Transverse colon (tissue), 4 donors: ENCODE measurements at regions not wholly inside any gene's neighbourhood (a gene's known extent, or its start where the extent isn't known, plus 50 kb on each side); places are given as distances from the start of the nearest gene placed in this dataset.

Experiments used
- DNase-seq: peaks from one replicate; pipeline ENCODE4 v3.0.0-alpha.2; 2019
- H3K27ac ChIP-seq, 4 donors: fragments of 200-600 bp; sonication (generic); 2 replicates each; pipeline ENCODE4 v1.5.1; 2016 to 2018; ENCODE audit warnings: inconsistent platforms in 4 of 4
- H3K27me3 ChIP-seq: fragments of 200-600 bp; sonication (generic); 2 replicates; pipeline ENCODE4 v1.5.1; 2017; ENCODE audit warnings: inconsistent platforms
- H3K36me3 ChIP-seq, 4 donors: fragments of 200-600 bp; sonication (generic); 2 replicates each; pipeline ENCODE4 v1.5.1; 2017 to 2019; ENCODE audit warnings: inconsistent platforms in 4 of 4
- H3K4me1 ChIP-seq, 4 donors: fragments of 200-600 bp; sonication (generic); 2 replicates each; pipeline ENCODE4 v1.5.1; 2017 to 2020; ENCODE audit warnings: inconsistent platforms in 4 of 4
- H3K4me3 ChIP-seq, 4 donors: fragments of 200-600 bp; sonication (generic); 1 replicate in 1 of 4; 2 replicates in 3 of 4; pipeline versions ENCODE4 v1.5.1 to v1.6.1; 2017 to 2019; ENCODE audit warnings: inconsistent platforms in 4 of 4
- H3K9me3 ChIP-seq, 2 donors: fragments of 200-600 bp; sonication (generic); 2 replicates each; pipeline ENCODE4 v1.5.1; 2017 to 2019; ENCODE audit warnings: inconsistent platforms in 2 of 2
- CTCF ChIP-seq, 5 experiments: fragments of 200-600 bp in 3 of 5; fragments of 450-650 bp in 2 of 5; sonication (generic) in 3 of 5; IDR thresholded peaks; 1 replicate in 2 of 5; 2 replicates in 3 of 5; pipeline ENCODE4 v1.5.1; 2016 to 2017; ENCODE audit warnings: antibody characterized with exemption in 5 of 5, inconsistent platforms in 3 of 5, mild to moderate bottlenecking in 2 of 5, moderate library complexity in 1 of 5
- EP300 ChIP-seq: sonication (generic); formaldehyde crosslinking; IDR thresholded peaks from one replicate; pipeline ENCODE4 v1.6.1; 2017; ENCODE audit warnings: antibody characterized with exemption, low read depth
- POLR2A ChIP-seq: fragments of 450-650 bp; IDR thresholded peaks from one replicate; pipeline ENCODE4 v1.6.1; 2016; ENCODE audit warnings: antibody characterized with exemption, mild to moderate bottlenecking, moderate library complexity
- POLR2AphosphoS5 ChIP-seq, 3 donors: sonication (generic); formaldehyde crosslinking; IDR thresholded peaks; one replicate each; pipeline ENCODE4 v1.6.1; 2016; ENCODE audit warnings: antibody characterized with exemption in 3 of 3
- WGBS, 2 donors: methylation state at CpG; one replicate each; pipeline ENCODE4 v1.1.5; 2018; ENCODE audit warnings: low coverage in 1 of 2; 5-methylcytosine and 5-hydroxymethylcytosine counted together
- in situ Hi-C, 4 donors: fragments of 200-750 bp; cut with MboI; loops; one replicate each; pipeline versions ENCODE4 v1.15.0 to v1.15.1; 2017; ENCODE audit warnings: low sequenced_read_pairs in 3 of 4, low pct_ligation_motif_present in 1 of 4, low pct_unique_long_range_greater_than_20kb in 1 of 4
- intact Hi-C: fragments of 100-400 bp; cut with DNase I; formaldehyde crosslinking; loops from one replicate; pipeline ENCODE4 v1.15.1; 2023; ENCODE audit warnings: low total_unique reads

GRCh38 chr2:107013884-107014283, 127.9 kb upstream of the ST6GAL2 start:
- in situ Hi-C loops, result no loop called here
- 70 to 72% methylated on average over 2 of the region's 2 CpGs for WGBS, 2 donors
- H3K9me3 ChIP-seq, result no peaks in the 10 kb centered on the region
- no peaks in the 10 kb centered on the region for H3K27me3 ChIP-seq
- no peaks in the 10 kb centered on the region for H3K36me3 ChIP-seq
- TF ChIP-seq EP300 (no peak), CTCF (IDR thresholded peaks at IDR 0.05) (no peak), POLR2A (no peak), POLR2AphosphoS5 (IDR thresholded peaks at IDR 0.05) (no peak)
- no peak overlapping the region for H3K27ac ChIP-seq
- no peak for DNase-seq
- H3K4me1 ChIP-seq, result no peaks in the 10 kb centered on the region
- H3K4me3 ChIP-seq, result no peak overlapping the region
- intact Hi-C loops, result no loop called here

- intact Hi-C loops (no loop called here), in situ Hi-C loops (no loop called here)
- no peaks in the 10 kb centered on the region for H3K27me3 ChIP-seq
- no peaks in the 10 kb centered on the region for H3K4me1 ChIP-seq
- no peak overlapping the region for H3K4me3 ChIP-seq
- no peaks in the 10 kb centered on the region for H3K9me3 ChIP-seq
- TF ChIP-seq CTCF (IDR thresholded peaks at IDR 0.05), result no peak
- no peak for TF ChIP-seq POLR2A
- no peak for TF ChIP-seq POLR2AphosphoS5 (IDR thresholded peaks at IDR 0.05)
- no peak for TF ChIP-seq EP300
- H3K27ac ChIP-seq, result no peak overlapping the region
- no peak for DNase-seq
- WGBS, 2 donors, result 85 to 96% methylated on average over 4 of the region's 4 CpGs
- H3K36me3 ChIP-seq, result no peaks in the 10 kb centered on the region
Measured at GRCh38 chr2:107018366-107018765, 132.4 kb upstream of the ST6GAL2 start.

- DNase-seq, result no peak
- Histone ChIP-seq H3K4me1 (peaks cover 0 to 3% (median 0%) of the 10 kb centered on the region in 4 donors), H3K27ac (no peak overlapping the region), H3K27me3 (no peaks in the 10 kb centered on the region), H3K4me3 (no peak overlapping the region), H3K36me3 (no peaks in the 10 kb centered on the region), H3K9me3 (no peaks in the 10 kb centered on the region)
- in situ Hi-C loops (no loop called here), intact Hi-C loops (no loop called here)
- TF ChIP-seq POLR2A (no peak), POLR2AphosphoS5 (IDR thresholded peaks at IDR 0.05) (no peak), EP300 (no peak), CTCF (IDR thresholded peaks at IDR 0.05) (no peak)
- 66 to 86% methylated on average over 3 to 6 of the region's 6 CpGs for WGBS, 2 donors
Measured at GRCh38 chr2:107020392-107020791, 134.4 kb upstream of the ST6GAL2 start.

GRCh38 chr2:107024269-107024668, 138.3 kb upstream of the ST6GAL2 start:
- WGBS, 2 donors, result 91 to 95% methylated on average over 1 to 2 of the region's 2 CpGs
- in situ Hi-C loops, result no loop called here
- Histone ChIP-seq H3K4me3 (no peak overlapping the region), H3K36me3 (no peaks in the 10 kb centered on the region), H3K4me1 (peaks cover 0 to 12% (median 2%) of the 10 kb centered on the region in 4 donors), H3K9me3 (no peaks in the 10 kb centered on the region), H3K27ac (no peak overlapping the region), H3K27me3 (no peaks in the 10 kb centered on the region)
- TF ChIP-seq POLR2A (no peak), POLR2AphosphoS5 (IDR thresholded peaks at IDR 0.05) (no peak), CTCF (IDR thresholded peaks at IDR 0.05) (no peak), EP300 (no peak)
- no peak for DNase-seq
- intact Hi-C loops, result no loop called here
